KMS-11 (cell line): ENCODE measurements at regions not wholly inside any gene's neighbourhood (a gene's known extent, or its start where the extent isn't known, plus 50 kb on each side); places are given as distances from the start of the nearest gene placed in this dataset.

Source experiments
- H2AFZ ChIP-seq: fragments of 200-600 bp; sonication (generic); 2 replicates; pipeline ENCODE4 v1.6.1; 2016; ENCODE audit warnings: antibody characterized with exemption, mixed run types, low read depth
- H3K27ac ChIP-seq: fragments of 200-600 bp; sonication (generic); 2 replicates; pipeline ENCODE4 v1.6.1; 2016; ENCODE audit warnings: mild to moderate bottlenecking, mixed run types
- H3K27me3 ChIP-seq: fragments of 200-600 bp; sonication (generic); 2 replicates; pipeline ENCODE4 v1.6.1; 2017; ENCODE audit warnings: mild to moderate bottlenecking, low read depth, mixed run types, moderate library complexity; ENCODE audit not compliant: insufficient read depth
- H3K36me3 ChIP-seq: fragments of 200-600 bp; sonication (generic); 2 replicates; pipeline ENCODE4 v1.6.1; 2017; ENCODE audit warnings: mild to moderate bottlenecking, mixed run types; ENCODE audit not compliant: insufficient read depth
- H3K4me1 ChIP-seq: fragments of 200-600 bp; sonication (generic); 2 replicates; pipeline ENCODE4 v1.6.1; 2016; ENCODE audit warnings: mild to moderate bottlenecking, low read depth, mixed run types; ENCODE audit not compliant: poor library complexity, severe bottlenecking
- H3K4me2 ChIP-seq: fragments of 200-600 bp; sonication (generic); 2 replicates; pipeline ENCODE4 v1.7.0; 2016; ENCODE audit warnings: mild to moderate bottlenecking, mixed run types
- H3K4me3 ChIP-seq: fragments of 200-600 bp; sonication (generic); IDR thresholded peaks from 2 replicates; pipeline ENCODE4 v1.6.1; 2017; ENCODE audit warnings: low read depth, low read length, mixed read lengths; ENCODE audit not compliant: insufficient read depth
- H3K79me2 ChIP-seq: fragments of 200-600 bp; sonication (generic); 2 replicates; pipeline ENCODE4 v1.6.1; 2016; ENCODE audit warnings: low read depth, mixed run types; ENCODE audit not compliant: insufficient read depth
- H3K9ac ChIP-seq: fragments of 200-600 bp; sonication (generic); 2 replicates; pipeline ENCODE4 v1.6.1; 2016; ENCODE audit warnings: mild to moderate bottlenecking, mixed run types
- H4K20me1 ChIP-seq: fragments of 200-600 bp; sonication (generic); 2 replicates; pipeline ENCODE4 v1.6.1; 2016; ENCODE audit warnings: mild to moderate bottlenecking, mixed run types; ENCODE audit not compliant: insufficient read depth
- CTCF ChIP-seq: fragments of 200-600 bp; sonication (generic); conservative IDR thresholded peaks from 2 replicates; pipeline ENCODE4 v1.6.1; 2017; ENCODE audit warnings: low read depth, mild to moderate bottlenecking, antibody characterized with exemption, low read length, moderate library complexity, mixed read lengths

- H3K36me3 ChIP-seq, result no peaks in the 10 kb centered on the region
- H4K20me1 ChIP-seq, result no peaks in the 10 kb centered on the region
- no peaks in the 10 kb centered on the region for H3K4me1 ChIP-seq
- H3K9ac ChIP-seq, result no peak overlapping the region
- H3K4me2 ChIP-seq, result no peak overlapping the region
- TF ChIP-seq CTCF, result no peak
- H3K4me3 ChIP-seq, result no peak overlapping the region
- H3K27me3 ChIP-seq, result no peaks in the 10 kb centered on the region
- H2AFZ ChIP-seq, result no peak overlapping the region
- no peak overlapping the region for H3K27ac ChIP-seq
- H3K79me2 ChIP-seq, result no peaks in the 10 kb centered on the region
These were observed 130.0 kb downstream of the CYSLTR2 start for GRCh38 chr13:48783695-48784230.

- Histone ChIP-seq H3K4me3 (no peak overlapping the region), H3K79me2 (no peaks in the 10 kb centered on the region), H3K9ac (no peak overlapping the region), H3K27ac (no peak overlapping the region), H3K4me1 (no peaks in the 10 kb centered on the region), H3K4me2 (no peak overlapping the region), H3K27me3 (no peaks in the 10 kb centered on the region), H2AFZ (no peak overlapping the region), H3K36me3 (no peaks in the 10 kb centered on the region), H4K20me1 (no peaks in the 10 kb centered on the region)
- no peak for TF ChIP-seq CTCF
These were observed 131.3 kb downstream of the CYSLTR2 start for GRCh38 chr13:48784916-48785548.

GRCh38 chr13:48790199-48790598 is 136.5 kb downstream of the CYSLTR2 start:
- Histone ChIP-seq H3K4me3 (no peak overlapping the region), H3K79me2 (no peaks in the 10 kb centered on the region), H2AFZ (no peak overlapping the region), H3K27me3 (no peaks in the 10 kb centered on the region), H3K4me1 (no peaks in the 10 kb centered on the region), H3K9ac (no peak overlapping the region), H3K4me2 (no peak overlapping the region), H4K20me1 (no peaks in the 10 kb centered on the region), H3K27ac (no peak overlapping the region), H3K36me3 (no peaks in the 10 kb centered on the region)
- no peak for TF ChIP-seq CTCF

DNA sequence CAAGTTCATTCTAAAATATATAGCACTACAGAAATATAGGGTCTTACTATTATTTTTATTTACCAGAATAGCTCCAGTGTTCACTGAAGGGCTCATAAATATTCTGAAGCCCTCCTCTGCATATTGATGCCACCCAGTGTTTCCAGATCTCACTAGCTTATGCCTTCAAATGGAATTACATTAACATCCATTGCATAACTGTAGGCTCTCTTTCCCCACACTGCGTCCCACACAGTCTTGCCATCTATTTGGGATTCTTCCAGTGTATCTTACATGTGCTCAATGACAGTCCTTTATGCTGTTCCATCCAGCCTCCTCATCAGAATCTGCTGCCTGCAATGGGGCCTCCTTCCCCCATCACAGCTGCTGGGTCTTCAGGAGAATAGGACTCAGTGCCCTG is 137.2 kb downstream of the CYSLTR2 start:
- Histone ChIP-seq H3K4me1 (no peaks in the 10 kb centered on the region), H3K9ac (no peak overlapping the region), H3K4me3 (no peak overlapping the region), H3K27ac (no peak overlapping the region), H3K79me2 (no peaks in the 10 kb centered on the region), H3K4me2 (no peak overlapping the region), H3K36me3 (no peaks in the 10 kb centered on the region), H4K20me1 (no peaks in the 10 kb centered on the region), H2AFZ (no peak overlapping the region), H3K27me3 (no peaks in the 10 kb centered on the region)
- TF ChIP-seq CTCF, result no peak
